Activated gamma-delta T cell treated with anti-CD3 and anti-CD28 coated beads, Interleukin-2, amount 50 U/mL, for 16 hours (primary cell): ENCODE measurements at regions not wholly inside any gene's neighbourhood (a gene's known extent, or its start where the extent isn't known, plus 50 kb on each side); places are given as distances from the start of the nearest gene placed in this dataset.
A peak's percentile ranks its signal among the peaks of the same experiment; 100 is the strongest.

Experiments used
- DNase-seq: peaks from one replicate; pipeline ENCODE4 v3.0.0-alpha.2; 2020; ENCODE audit warnings: low read depth

GRCh38 chr3:42037318-42037945 lies 53.7 kb upstream of the TRAK1 start:
- DNase-seq, result no peak

- no peak for DNase-seq
These were observed 54.7 kb upstream of the TRAK1 start for GRCh38 chr3:42036483-42036823.

- no peak for DNase-seq
These were observed 55.2 kb upstream of the TRAK1 start for GRCh38 chr3:42035816-42036482.

GRCh38 chr3:42035007-42035406 lies 56.1 kb upstream of the TRAK1 start:
- no peak for DNase-seq

GRCh38 chr3:42033741-42034140 lies 57.4 kb upstream of the TRAK1 start:
- DNase-seq, result no peak

- no peak for DNase-seq
These were observed 58.3 kb upstream of the TRAK1 start for GRCh38 chr3:42032693-42033349.

- DNase-seq, result no peak
These were observed 59.2 kb upstream of the TRAK1 start for GRCh38 chr3:42031808-42032480.

- DNase-seq, result no peak
These were observed 62.7 kb upstream of the TRAK1 start for GRCh38 chr3:42028474-42028873.

GRCh38 chr3:42027571-42027970 lies 63.6 kb upstream of the TRAK1 start:
- DNase-seq, result no peak

GRCh38 chr3:42025370-42026138 lies 63.7 kb upstream of the ULK4 start:
- no peak for DNase-seq

GRCh38 chr3:42024591-42025351 lies 62.9 kb upstream of the ULK4 start:
- DNase-seq, result no peak

GRCh38 chr3:42023380-42023779 lies 61.5 kb upstream of the ULK4 start:
- no peak for DNase-seq

GRCh38 chr3:42022355-42022754 lies 60.5 kb upstream of the ULK4 start:
- no peak for DNase-seq

GRCh38 chr3:42020684-42021307 lies 58.9 kb upstream of the ULK4 start:
- no peak for DNase-seq

GRCh38 chr3:42019953-42020260 lies 58.0 kb upstream of the ULK4 start:
- DNase-seq, result no peak

GRCh38 chr3:42019144-42019952 lies 57.4 kb upstream of the ULK4 start:
- no peak for DNase-seq

GRCh38 chr3:42014921-42015533 lies 53.1 kb upstream of the ULK4 start:
- no peak for DNase-seq

- DNase-seq, result no peak
These were observed 52.6 kb upstream of the ULK4 start for GRCh38 chr3:42014458-42014920.

GRCh38 chr3:42013691-42014457 lies 52.0 kb upstream of the ULK4 start:
- DNase-seq, result peak; percentile 4
